ENCODE measurements at regions not wholly inside any gene's neighbourhood (a gene's known extent, or its start where the extent isn't known, plus 50 kb on each side); places are given as distances from the start of the nearest gene placed in this dataset.

DNA sequence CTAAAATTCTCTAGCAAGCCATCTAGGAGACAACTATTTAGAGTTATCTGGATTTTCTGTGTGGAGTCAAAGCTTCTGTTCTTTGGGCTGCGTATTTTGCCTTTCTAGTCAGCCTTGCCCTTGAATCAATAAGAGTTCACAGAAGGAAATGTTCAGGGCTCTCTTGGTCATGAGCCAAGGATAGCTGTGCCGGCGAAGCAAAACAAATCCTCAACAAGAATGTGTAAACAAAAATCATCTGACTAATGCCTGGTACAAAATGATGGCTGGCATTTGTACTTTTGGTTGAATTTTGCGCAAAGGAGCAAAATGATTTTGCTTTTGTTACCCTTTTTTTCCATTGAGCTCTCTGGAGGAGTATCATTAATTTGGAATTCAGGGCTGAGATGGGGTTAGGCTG lies 171.1 kb downstream of the DACT1 start:
- H3K9ac ChIP-seq (ENCODE audit: extremely low read depth, insufficient read length, low read length) = no peak overlapping the region
- no peaks in the 10 kb centered on the region for H3K79me2 ChIP-seq (ENCODE audit: insufficient read depth, low read length)
- H2BK12ac ChIP-seq (ENCODE audit: insufficient read length, low read depth, low read length) = no peak overlapping the region
- no peak overlapping the region for H3K23ac ChIP-seq (ENCODE audit: insufficient read length, low read depth, low read length)
- Mint-ChIP-seq H3K9me3 (no peaks in the 10 kb centered on the region), H3K36me3 (ENCODE audit: insufficient read depth in 1 of 3, low read depth in 3 of 3) (no peaks in the 10 kb centered on the region), H3K27me3 (ENCODE audit: low read depth) (no peaks in the 10 kb centered on the region), H3K27ac (no peak overlapping the region), H3K4me1 (no peaks in the 10 kb centered on the region), H3K4me3 (no peak overlapping the region)
- H3K27ac ChIP-seq (ENCODE audit: insufficient read length, low read depth, low read length) = no peak overlapping the region
- no peak overlapping the region for H3K4me2 ChIP-seq (ENCODE audit: insufficient read depth, insufficient read length, low read length)
- H2AK5ac ChIP-seq (ENCODE audit: insufficient read length, low read length) = no peak overlapping the region
- no peak overlapping the region for H2BK20ac ChIP-seq (ENCODE audit: low read depth, low read length, poor library complexity, severe bottlenecking)
- H2AFZ ChIP-seq (ENCODE audit: low read length) = no peak overlapping the region
- no peak overlapping the region for H2BK15ac ChIP-seq (ENCODE audit: low read depth, low read length)
- H3K23me2 ChIP-seq (ENCODE audit: insufficient read length, low read depth, low read length, poor library complexity, severe bottlenecking) = no peaks in the 10 kb centered on the region
- DNase-seq = no peak
- H3K18ac ChIP-seq (ENCODE audit: insufficient read length, low read depth, low read length) = no peak overlapping the region
- H3K14ac ChIP-seq (ENCODE audit: insufficient read depth, low read length) = no peak overlapping the region
- H4K5ac ChIP-seq (ENCODE audit: insufficient read length, low read depth, low read length) = no peak overlapping the region
- H3K27me3 ChIP-seq (ENCODE audit: insufficient read depth, low read length) = no peaks in the 10 kb centered on the region
- no CpG with 5 or more reads among the region's 4 CpGs for WGBS (ENCODE audit: extremely low coverage, insufficient read length, low lambda C conversion rate)
- H4K91ac ChIP-seq (ENCODE audit: insufficient read length, low read depth, low read length) = no peak overlapping the region
- H3K4ac ChIP-seq (ENCODE audit: low read depth, low read length) = no peak overlapping the region
- H3K4me1 ChIP-seq (ENCODE audit: insufficient read depth, low read length) = no peaks in the 10 kb centered on the region
- no peak overlapping the region for H2BK5ac ChIP-seq (ENCODE audit: insufficient read length, low read length)
- H3K56ac ChIP-seq (ENCODE audit: insufficient read length, low read depth, low read length) = no peak overlapping the region
- H3T11ph ChIP-seq (ENCODE audit: low read length) = no peak overlapping the region
- H2BK120ac ChIP-seq (ENCODE audit: low read depth, low read length, poor library complexity, severe bottlenecking) = no peak overlapping the region
- no peaks in the 10 kb centered on the region for H3K9me3 ChIP-seq (ENCODE audit: control insufficient read depth, low read depth, low read length)
- H4K20me1 ChIP-seq (ENCODE audit: control insufficient read depth, insufficient read depth, insufficient read length) = no peaks in the 10 kb centered on the region
- no peak overlapping the region for H4K8ac ChIP-seq (replicated peaks; ENCODE audit: insufficient read length, low read depth, low read length)
- TF ChIP-seq, protein P1, sequence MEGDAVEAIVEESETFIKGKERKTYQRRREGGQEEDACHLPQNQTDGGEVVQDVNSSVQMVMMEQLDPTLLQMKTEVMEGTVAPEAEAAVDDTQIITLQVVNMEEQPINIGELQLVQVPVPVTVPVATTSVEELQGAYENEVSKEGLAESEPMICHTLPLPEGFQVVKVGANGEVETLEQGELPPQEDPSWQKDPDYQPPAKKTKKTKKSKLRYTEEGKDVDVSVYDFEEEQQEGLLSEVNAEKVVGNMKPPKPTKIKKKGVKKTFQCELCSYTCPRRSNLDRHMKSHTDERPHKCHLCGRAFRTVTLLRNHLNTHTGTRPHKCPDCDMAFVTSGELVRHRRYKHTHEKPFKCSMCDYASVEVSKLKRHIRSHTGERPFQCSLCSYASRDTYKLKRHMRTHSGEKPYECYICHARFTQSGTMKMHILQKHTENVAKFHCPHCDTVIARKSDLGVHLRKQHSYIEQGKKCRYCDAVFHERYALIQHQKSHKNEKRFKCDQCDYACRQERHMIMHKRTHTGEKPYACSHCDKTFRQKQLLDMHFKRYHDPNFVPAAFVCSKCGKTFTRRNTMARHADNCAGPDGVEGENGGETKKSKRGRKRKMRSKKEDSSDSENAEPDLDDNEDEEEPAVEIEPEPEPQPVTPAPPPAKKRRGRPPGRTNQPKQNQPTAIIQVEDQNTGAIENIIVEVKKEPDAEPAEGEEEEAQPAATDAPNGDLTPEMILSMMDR (conservative IDR thresholded peaks at IDR 0.05) = no peak
- H3K79me1 ChIP-seq (ENCODE audit: insufficient read depth, low read depth, low read length, poor library complexity, severe bottlenecking) = no peaks in the 10 kb centered on the region
